DOHH2 (cell line): ENCODE measurements at regions not wholly inside any gene's neighbourhood (a gene's known extent, or its start where the extent isn't known, plus 50 kb on each side); places are given as distances from the start of the nearest gene placed in this dataset.

Experiments used
- EZH2phosphoT487 ChIP-seq: fragments of 200-600 bp; sonication (generic); IDR thresholded peaks from 2 replicates; pipeline ENCODE4 v1.6.1; 2017; ENCODE audit warnings: borderline replicate concordance, mild to moderate bottlenecking, antibody characterized with exemption, low read length, moderate library complexity, mixed read lengths
- TF ChIP-seq, protein P1 (sequence below): fragments of 200-600 bp; sonication (generic); IDR thresholded peaks from one replicate; pipeline ENCODE4 v1.5.1; 2014; ENCODE audit warnings: antibody characterized with exemption, mild to moderate bottlenecking, low read depth, low read length; ENCODE audit not compliant: poor library complexity, severe bottlenecking

DNA sequence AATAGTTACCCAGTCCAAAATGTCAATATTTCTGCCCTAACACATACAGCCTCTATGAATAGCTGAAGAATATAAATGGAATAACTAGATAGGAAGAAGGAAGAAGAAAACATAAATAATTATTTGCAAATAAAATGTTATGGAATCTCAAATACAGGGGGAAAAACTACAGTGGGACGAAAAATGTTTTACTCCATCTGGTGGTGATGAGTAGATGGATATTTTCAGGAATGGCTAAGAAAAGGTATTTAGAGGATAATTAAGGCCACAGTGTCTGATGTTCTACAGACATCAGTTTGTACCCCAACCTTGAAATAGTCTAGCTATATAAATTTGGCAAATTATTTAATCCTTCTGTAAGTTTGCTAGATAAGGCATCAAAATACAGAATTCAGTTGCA is 178.1 kb upstream of the FSHR start:
- no peak for TF ChIP-seq EZH2phosphoT487
- TF ChIP-seq, protein P1, sequence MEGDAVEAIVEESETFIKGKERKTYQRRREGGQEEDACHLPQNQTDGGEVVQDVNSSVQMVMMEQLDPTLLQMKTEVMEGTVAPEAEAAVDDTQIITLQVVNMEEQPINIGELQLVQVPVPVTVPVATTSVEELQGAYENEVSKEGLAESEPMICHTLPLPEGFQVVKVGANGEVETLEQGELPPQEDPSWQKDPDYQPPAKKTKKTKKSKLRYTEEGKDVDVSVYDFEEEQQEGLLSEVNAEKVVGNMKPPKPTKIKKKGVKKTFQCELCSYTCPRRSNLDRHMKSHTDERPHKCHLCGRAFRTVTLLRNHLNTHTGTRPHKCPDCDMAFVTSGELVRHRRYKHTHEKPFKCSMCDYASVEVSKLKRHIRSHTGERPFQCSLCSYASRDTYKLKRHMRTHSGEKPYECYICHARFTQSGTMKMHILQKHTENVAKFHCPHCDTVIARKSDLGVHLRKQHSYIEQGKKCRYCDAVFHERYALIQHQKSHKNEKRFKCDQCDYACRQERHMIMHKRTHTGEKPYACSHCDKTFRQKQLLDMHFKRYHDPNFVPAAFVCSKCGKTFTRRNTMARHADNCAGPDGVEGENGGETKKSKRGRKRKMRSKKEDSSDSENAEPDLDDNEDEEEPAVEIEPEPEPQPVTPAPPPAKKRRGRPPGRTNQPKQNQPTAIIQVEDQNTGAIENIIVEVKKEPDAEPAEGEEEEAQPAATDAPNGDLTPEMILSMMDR: no peak
